B cell (primary cell): ENCODE measurements at regions not wholly inside any gene's neighbourhood (a gene's known extent, or its start where the extent isn't known, plus 50 kb on each side); places are given as distances from the start of the nearest gene placed in this dataset.

Experiments used
- ATAC-seq: fragments of 200-7000 bp; cut with Tn5 transposase; one replicate; pipeline ENCODE4 v1.10.0; 2021; ENCODE audit warnings: low read depth, mild to moderate bottlenecking, moderate number of reproducible peaks, moderate library complexity
- CTCF ChIA-PET: fragments of 350-600 bp; sonication (Branson Sonifier 250); formaldehyde crosslinking; loops from one replicate; lab custom pipeline; 2021; ENCODE audit warnings: antibody characterized with exemption, inconsistent platforms; lab: Charles Lee
- POLR2A ChIA-PET: fragments of 350-600 bp; sonication (Branson Sonifier 250); formaldehyde crosslinking; loops from one replicate; lab custom pipeline; 2021; ENCODE audit warnings: antibody characterized with exemption; lab: Charles Lee
- DNase-seq: peaks from one replicate; pipeline ENCODE4 v3.0.0; 2013
- H2AFZ ChIP-seq: 2 replicates; pipeline ENCODE4 v1.6.1; 2012; ENCODE audit warnings: mild to moderate bottlenecking, low read depth, low read length; ENCODE audit not compliant: insufficient read depth, poor library complexity, severe bottlenecking
- H3K27ac ChIP-seq, 2 donors: 1 replicate in 1 of 2; 2 replicates in 1 of 2; pipeline ENCODE4 v1.5.1; 2012 to 2013; ENCODE audit warnings: low read length in 2 of 2, mild to moderate bottlenecking in 2 of 2, moderate library complexity in 1 of 2
- H3K27me3 ChIP-seq, 4 experiments: fragments of 200-600 bp in 1 of 4; sonication (generic) in 1 of 4; replicated peaks in 1 of 4; 1 replicate in 2 of 4; 2 replicates in 2 of 4; pipeline versions ENCODE4 v1.6.1 to v1.7.0; 2013 to 2016; ENCODE audit warnings: low read length in 3 of 4, mild to moderate bottlenecking in 2 of 4, mixed read lengths in 1 of 4, moderate library complexity in 1 of 4; ENCODE audit not compliant: insufficient read depth in 4 of 4, control insufficient read depth in 3 of 4; ENCODE audit errors: control extremely low read depth in 1 of 4
- H3K36me3 ChIP-seq, 2 experiments: replicated peaks in 1 of 2; 1 replicate in 1 of 2; 2 replicates in 1 of 2; pipeline versions ENCODE4 v1.6.1 to v1.7.1; 2013; ENCODE audit warnings: low read length in 1 of 2; ENCODE audit not compliant: insufficient read depth in 2 of 2, control insufficient read depth in 1 of 2; ENCODE audit errors: control extremely low read depth in 1 of 2, extremely low read depth in 1 of 2
- H3K4me1 ChIP-seq, 2 donors: fragments of 200-600 bp in 1 of 2; sonication (generic) in 1 of 2; 1 replicate in 1 of 2; 2 replicates in 1 of 2; pipeline versions ENCODE4 v1.5.1 to v1.6.1; 2013 to 2017; ENCODE audit warnings: low read length in 2 of 2; ENCODE audit not compliant: control insufficient read depth in 2 of 2, insufficient read depth in 2 of 2
- H3K4me2 ChIP-seq: replicated peaks from 2 replicates; pipeline ENCODE3; 2012; ENCODE audit warnings: mild to moderate bottlenecking, low read depth, low read length; ENCODE audit not compliant: poor library complexity, severe bottlenecking
- H3K4me3 ChIP-seq, 5 experiments: fragments of 200-600 bp in 1 of 5; sonication (generic) in 1 of 5; 1 replicate in 3 of 5; 2 replicates in 2 of 5; pipeline versions ENCODE4 v1.5.1 to v1.7.0; 2011 to 2016; ENCODE audit warnings: low read length in 4 of 5, mild to moderate bottlenecking in 4 of 5, low read depth in 2 of 5, control low read depth in 1 of 5, moderate library complexity in 1 of 5; ENCODE audit not compliant: insufficient read depth in 1 of 5; ENCODE audit errors: control extremely low read depth in 1 of 5, extremely low read depth in 1 of 5
- H3K79me2 ChIP-seq: fragments of 200-600 bp; sonication (generic); one replicate; pipeline ENCODE4 v1.6.0; 2016; ENCODE audit warnings: low read length; ENCODE audit not compliant: control insufficient read depth, insufficient read depth
- H3K9ac ChIP-seq: fragments of 200-600 bp; sonication (generic); 2 replicates; pipeline ENCODE4 v1.6.1; 2017; ENCODE audit warnings: mild to moderate bottlenecking, low read length, moderate library complexity
- H3K9me3 ChIP-seq, 3 donors: one replicate each; pipeline versions ENCODE4 v1.6.1 to v1.7.1; 2013; ENCODE audit warnings: low read length in 2 of 3; ENCODE audit not compliant: control insufficient read depth in 2 of 3, insufficient read depth in 1 of 3; ENCODE audit errors: control extremely low read depth in 1 of 3
- H4K20me1 ChIP-seq: 2 replicates; pipeline ENCODE4 v1.6.0; 2012; ENCODE audit warnings: mild to moderate bottlenecking, low read length; ENCODE audit not compliant: insufficient read depth, control insufficient read depth, poor library complexity, severe bottlenecking
- H3K27ac Mint-ChIP-seq: one replicate; pipeline ENCODE4 v1.8.0; 2021; ENCODE audit warnings: mixed read lengths
- H3K27me3 Mint-ChIP-seq: one replicate; pipeline ENCODE4 v1.8.0; 2021; ENCODE audit warnings: mixed read lengths
- H3K4me1 Mint-ChIP-seq: one replicate; pipeline ENCODE4 v1.8.0; 2021; ENCODE audit warnings: mixed read lengths
- H3K4me3 Mint-ChIP-seq: one replicate; pipeline ENCODE4 v1.8.0; 2021; ENCODE audit warnings: mixed read lengths
- H3K9me3 Mint-ChIP-seq: one replicate; pipeline ENCODE4 v1.8.0; 2022; ENCODE audit warnings: mixed read lengths; ENCODE audit not compliant: insufficient read depth
- EZH2 ChIP-seq: IDR thresholded peaks from 2 replicates; pipeline ENCODE4 v1.6.1; 2012; ENCODE audit warnings: borderline replicate concordance, low read depth, mild to moderate bottlenecking, moderate library complexity, low read length; ENCODE audit not compliant: insufficient read depth, poor library complexity, severe bottlenecking
- WGBS: methylation state at CpG from one replicate; pipeline ENCODE4 v1.1.5; 2013; ENCODE audit warnings: missing lambda C conversion rate; ENCODE audit not compliant: insufficient coverage; 5-methylcytosine and 5-hydroxymethylcytosine counted together
- intact Hi-C: fragments of 100-400 bp; cut with micrococcal nuclease; formaldehyde crosslinking; loops from one replicate; pipeline ENCODE4 v1.10.0; 2022
- TF ChIP-seq, protein P1 (sequence below): fragments of 200-600 bp; IDR thresholded peaks from one replicate; pipeline ENCODE4 v1.8.0; 2022; ENCODE audit warnings: antibody characterized with exemption, mild to moderate bottlenecking

DNA sequence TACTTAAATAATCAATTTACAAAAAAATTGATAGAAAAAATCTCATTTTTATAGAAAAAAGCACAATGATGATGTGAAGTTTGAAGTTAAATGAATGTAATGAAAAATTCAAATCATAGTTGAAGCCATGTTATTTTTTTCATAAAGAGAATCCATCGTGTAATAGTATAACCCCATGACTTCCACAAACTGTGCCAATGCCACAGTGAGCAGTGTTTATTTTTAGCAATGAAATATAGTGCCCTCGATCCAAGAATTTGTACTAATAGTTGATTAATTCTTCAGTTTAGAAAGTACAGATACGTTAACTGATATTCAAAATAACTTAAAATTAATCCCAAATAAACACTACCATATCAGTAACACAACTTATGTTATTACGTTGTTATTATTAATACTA lies 225.9 kb downstream of the PTPRC start:
- H3K27ac Mint-ChIP-seq = no peak overlapping the region
- CTCF ChIA-PET = no interaction called here

DNA sequence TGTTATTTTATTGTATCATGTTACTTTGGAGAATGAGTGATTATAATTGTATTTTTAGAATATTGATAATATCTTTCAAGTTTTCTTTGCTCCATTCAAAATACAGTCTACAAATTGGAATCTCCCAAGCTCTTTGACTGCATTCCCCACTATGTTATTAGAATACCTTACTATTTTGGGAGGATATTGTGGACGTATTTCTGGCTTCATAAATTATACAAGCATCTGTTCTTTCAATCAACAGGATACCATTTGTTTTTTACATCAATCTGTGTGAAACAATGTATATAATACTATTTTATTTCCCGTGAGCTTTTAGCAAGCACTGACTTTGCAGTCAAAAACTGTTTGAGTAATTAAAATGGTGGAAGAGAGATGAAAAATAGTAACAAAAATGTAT lies 226.5 kb downstream of the PTPRC start:
- H3K9ac ChIP-seq = no peak overlapping the region
- DNase-seq (no peak), ATAC-seq (no peak)
- no peak overlapping the region for H3K4me3 ChIP-seq
- TF ChIP-seq, protein P1, sequence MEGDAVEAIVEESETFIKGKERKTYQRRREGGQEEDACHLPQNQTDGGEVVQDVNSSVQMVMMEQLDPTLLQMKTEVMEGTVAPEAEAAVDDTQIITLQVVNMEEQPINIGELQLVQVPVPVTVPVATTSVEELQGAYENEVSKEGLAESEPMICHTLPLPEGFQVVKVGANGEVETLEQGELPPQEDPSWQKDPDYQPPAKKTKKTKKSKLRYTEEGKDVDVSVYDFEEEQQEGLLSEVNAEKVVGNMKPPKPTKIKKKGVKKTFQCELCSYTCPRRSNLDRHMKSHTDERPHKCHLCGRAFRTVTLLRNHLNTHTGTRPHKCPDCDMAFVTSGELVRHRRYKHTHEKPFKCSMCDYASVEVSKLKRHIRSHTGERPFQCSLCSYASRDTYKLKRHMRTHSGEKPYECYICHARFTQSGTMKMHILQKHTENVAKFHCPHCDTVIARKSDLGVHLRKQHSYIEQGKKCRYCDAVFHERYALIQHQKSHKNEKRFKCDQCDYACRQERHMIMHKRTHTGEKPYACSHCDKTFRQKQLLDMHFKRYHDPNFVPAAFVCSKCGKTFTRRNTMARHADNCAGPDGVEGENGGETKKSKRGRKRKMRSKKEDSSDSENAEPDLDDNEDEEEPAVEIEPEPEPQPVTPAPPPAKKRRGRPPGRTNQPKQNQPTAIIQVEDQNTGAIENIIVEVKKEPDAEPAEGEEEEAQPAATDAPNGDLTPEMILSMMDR = no peak
- TF ChIP-seq EZH2 = no peak
- no CpG with 5 or more reads among the region's 2 CpGs for WGBS
- H3K9me3 Mint-ChIP-seq = no peaks in the 10 kb centered on the region
- intact Hi-C loops = no loop called here
- H3K27ac ChIP-seq = no peak overlapping the region
- H4K20me1 ChIP-seq = no peaks in the 10 kb centered on the region
- H3K27me3 Mint-ChIP-seq = no peaks in the 10 kb centered on the region
- H3K36me3 ChIP-seq = no peaks in the 10 kb centered on the region
- H3K4me1 Mint-ChIP-seq = no peaks in the 10 kb centered on the region
- H3K4me3 Mint-ChIP-seq = no peak overlapping the region
- H3K79me2 ChIP-seq = no peaks in the 10 kb centered on the region
- H2AFZ ChIP-seq = no peak overlapping the region
- ChIA-PET CTCF (no interaction called here), POLR2A (no interaction called here)
- no peak overlapping the region for H3K27ac Mint-ChIP-seq
- peaks cover 0 to 1% (median 0%) of the 10 kb centered on the region in 3 donors for H3K9me3 ChIP-seq
- H3K4me2 ChIP-seq = no peak overlapping the region
- H3K4me1 ChIP-seq = no peaks in the 10 kb centered on the region
- no peaks in the 10 kb centered on the region for H3K27me3 ChIP-seq

More for the DNA sequence above, 225.9 kb downstream of the PTPRC start:
- POLR2A ChIA-PET = interaction anchor here (0.6 kb wide), 1 partner anchor 58 kb away, joined by 3 read pairs; no protein-coding TSS in a partner anchor
- Histone ChIP-seq H3K4me1 (no peaks in the 10 kb centered on the region), H3K27ac (no peak overlapping the region), H4K20me1 (no peaks in the 10 kb centered on the region), H3K4me2 (no peak overlapping the region), H3K79me2 (no peaks in the 10 kb centered on the region), H3K9ac (no peak overlapping the region), H3K9me3 (peaks cover 0 to 1% (median 0%) of the 10 kb centered on the region in 3 donors), H3K27me3 (no peaks in the 10 kb centered on the region), H3K4me3 (no peak overlapping the region), H2AFZ (no peak overlapping the region), H3K36me3 (no peaks in the 10 kb centered on the region)
- intact Hi-C loops = no loop called here
- no CpG with 5 or more reads among the region's 4 CpGs for WGBS
- TF ChIP-seq EZH2 = no peak
- TF ChIP-seq, protein P1 = no peak
- DNase-seq (no peak), ATAC-seq (no peak)
- Mint-ChIP-seq H3K27me3 (no peaks in the 10 kb centered on the region), H3K9me3 (no peaks in the 10 kb centered on the region), H3K4me1 (no peaks in the 10 kb centered on the region), H3K4me3 (no peak overlapping the region)
